Spleen (tissue), 11 donors: ENCODE measurements at regions not wholly inside any gene's neighbourhood (a gene's known extent, or its start where the extent isn't known, plus 50 kb on each side); places are given as distances from the start of the nearest gene placed in this dataset.

Experiments used
- DNase-seq: peaks from one replicate; pipeline ENCODE4 v3.0.0-alpha.2; 2020
- H3K27ac ChIP-seq, 8 donors: fragments of 200-600 bp; sonication (generic) in 7 of 8; 1 replicate in 4 of 8; 2 replicates in 4 of 8; pipeline versions ENCODE4 v1.5.0 to v1.8.0; 2016 to 2021; ENCODE audit warnings: inconsistent platforms in 4 of 8, mild to moderate bottlenecking in 4 of 8, moderate library complexity in 1 of 8
- H3K27me3 ChIP-seq, 7 donors: fragments of 200-600 bp; sonication (generic) in 6 of 7; replicated peaks in 1 of 7; 1 replicate in 4 of 7; 2 replicates in 3 of 7; pipeline versions ENCODE4 v1.5.0 to v1.8.0; 2016 to 2021; ENCODE audit warnings: inconsistent platforms in 3 of 7, mild to moderate bottlenecking in 1 of 7
- H3K36me3 ChIP-seq, 6 donors: fragments of 200-600 bp; sonication (generic) in 5 of 6; 1 replicate in 4 of 6; 2 replicates in 2 of 6; pipeline versions ENCODE4 v1.5.0 to v1.8.0; 2016 to 2021; ENCODE audit warnings: inconsistent platforms in 2 of 6
- H3K4me1 ChIP-seq, 6 donors: fragments of 200-600 bp; sonication (generic) in 5 of 6; 1 replicate in 3 of 6; 2 replicates in 3 of 6; pipeline versions ENCODE4 v1.5.0 to v1.8.0; 2016 to 2021; ENCODE audit warnings: inconsistent platforms in 3 of 6
- H3K4me3 ChIP-seq, 8 donors: fragments of 200-600 bp; sonication (generic) in 7 of 8; 1 replicate in 4 of 8; 2 replicates in 4 of 8; pipeline versions ENCODE4 v1.5.0 to v1.8.0; 2016 to 2021; ENCODE audit warnings: inconsistent platforms in 4 of 8, mild to moderate bottlenecking in 4 of 8, moderate library complexity in 2 of 8
- H3K9me3 ChIP-seq, 8 donors: fragments of 200-600 bp; sonication (generic) in 7 of 8; 1 replicate in 4 of 8; 2 replicates in 4 of 8; pipeline versions ENCODE4 v1.5.0 to v1.8.0; 2016 to 2021; ENCODE audit warnings: inconsistent platforms in 4 of 8
- CTCF ChIP-seq, 11 experiments: fragments of 200-600 bp in 7 of 11; fragments of 450-650 bp in 4 of 11; sonication (generic) in 4 of 11; IDR thresholded peaks in 8 of 11; conservative IDR thresholded peaks in 3 of 11; 1 replicate in 7 of 11; 2 replicates in 4 of 11; pipeline versions ENCODE4 v1.4.0 to v1.8.0; 2016 to 2021; ENCODE audit warnings: antibody characterized with exemption in 11 of 11, inconsistent platforms in 4 of 11, mild to moderate bottlenecking in 1 of 11
- POLR2A ChIP-seq, 3 donors: fragments of 450-650 bp; IDR thresholded peaks; one replicate each; pipeline ENCODE4 v1.5.1; 2017; ENCODE audit warnings: antibody characterized with exemption in 3 of 3, mild to moderate bottlenecking in 1 of 3
- POLR2AphosphoS5 ChIP-seq, 3 donors: sonication (generic); formaldehyde crosslinking; IDR thresholded peaks; one replicate each; pipeline ENCODE4 v1.5.1; 2017; ENCODE audit warnings: antibody characterized with exemption in 3 of 3
- WGBS, 5 donors: extraction: QIAGEN DNeasy Blood & Tissue Kit in 3 of 5; methylation state at CpG; one replicate each; pipeline versions ENCODE4 v1.1.5 to v1.1.7; 2013 to 2018; 5-methylcytosine and 5-hydroxymethylcytosine counted together
- intact Hi-C: fragments of 100-400 bp; cut with DNase I; formaldehyde crosslinking; loops from one replicate; pipeline ENCODE4 v1.15.0; 2023; ENCODE audit warnings: low total_unique reads
- donor health status: healthy with polysubstance abuse.
- donor health status: DM: no; HTN: no; CAD: no; lungs with moderate emphysema.
- donor health status: DM: no; HTN: no; CAD: no.
- donor health status: Bipolar disorder and iron deficiency.
- donor health status: healthy.
- donor health status: DM: no; HTN: no; CAD: no.
- donor health status: DM: yes; HTN: yes; CAD: no.

DNA sequence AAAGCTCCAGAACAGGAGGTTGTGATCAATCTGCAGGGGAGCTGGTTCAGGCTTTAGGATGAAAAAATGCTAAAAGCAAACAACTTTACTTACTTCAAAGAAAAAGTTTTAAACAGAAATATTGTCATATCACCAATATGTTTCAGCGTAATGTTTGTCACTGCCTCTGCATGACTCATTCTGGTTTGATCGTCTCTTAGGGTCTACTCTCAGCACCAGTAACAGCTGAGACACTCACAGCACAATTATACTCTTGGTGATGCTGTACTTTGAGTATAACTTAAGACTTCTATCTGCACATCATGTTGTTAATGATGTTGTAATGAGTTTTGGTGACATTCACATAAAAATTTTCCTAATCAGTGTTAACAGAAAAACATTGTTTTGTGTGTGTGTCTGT is 665.4 kb downstream of the EPM2A start:
- intact Hi-C loops: no loop called here
- H3K9me3 ChIP-seq: peaks cover 0 to 10% (median 0%) of the 10 kb centered on the region in 8 donors
- DNase-seq: no peak
- no peaks in the 10 kb centered on the region for H3K36me3 ChIP-seq
- H3K4me3 ChIP-seq: no peak overlapping the region
- TF ChIP-seq POLR2AphosphoS5 (IDR thresholded peaks at IDR 0.05): no peak
- TF ChIP-seq CTCF (IDR thresholded peaks at IDR 0.05 in 8 of 11, conservative IDR thresholded peaks at IDR 0.05 in 3 of 11): no peak
- no peak for TF ChIP-seq POLR2A (IDR thresholded peaks at IDR 0.05)
- WGBS, 5 donors: 83 to 91% (median 88%) methylated on average over 2 of the region's 2 CpGs
- H3K27ac ChIP-seq: no peak overlapping the region
- no peaks in the 10 kb centered on the region for H3K4me1 ChIP-seq
- H3K27me3 ChIP-seq: no peaks in the 10 kb centered on the region

GRCh38 chr6:145070791-145071190 is 664.5 kb downstream of the EPM2A start:
- intact Hi-C loops: no loop called here
- H3K27ac ChIP-seq: no peak overlapping the region
- WGBS, 5 donors: 67 to 94% (median 91%) methylated on average over 2 of the region's 2 CpGs
- H3K27me3 ChIP-seq: no peaks in the 10 kb centered on the region
- DNase-seq: no peak
- H3K4me3 ChIP-seq: no peak overlapping the region
- no peak for TF ChIP-seq CTCF (IDR thresholded peaks at IDR 0.05 in 8 of 11, conservative IDR thresholded peaks at IDR 0.05 in 3 of 11)
- TF ChIP-seq POLR2AphosphoS5 (IDR thresholded peaks at IDR 0.05): no peak
- no peak for TF ChIP-seq POLR2A (IDR thresholded peaks at IDR 0.05)
- peaks cover 0 to 11% (median 0%) of the 10 kb centered on the region in 8 donors for H3K9me3 ChIP-seq
- H3K36me3 ChIP-seq: no peaks in the 10 kb centered on the region
- H3K4me1 ChIP-seq: no peaks in the 10 kb centered on the region

DNA sequence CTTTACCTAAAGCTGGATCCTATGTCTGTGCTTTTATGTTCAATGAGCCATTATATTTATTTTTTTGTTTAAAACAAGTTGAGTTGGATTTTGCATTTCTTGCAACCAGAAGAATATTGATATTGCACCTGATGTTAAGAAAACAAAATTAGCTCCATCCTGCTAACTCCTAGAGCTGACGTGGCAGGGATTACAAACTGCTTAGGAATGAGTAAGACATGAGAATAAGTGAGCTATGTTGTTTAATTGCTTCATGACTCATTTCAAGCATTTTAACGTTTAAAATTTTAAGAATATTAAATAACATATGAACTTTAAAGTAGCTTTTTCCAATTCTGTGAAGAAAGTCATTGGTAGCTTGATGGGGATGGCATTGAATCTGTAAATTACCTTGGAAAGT is 663.5 kb downstream of the EPM2A start:
- TF ChIP-seq POLR2A (IDR thresholded peaks at IDR 0.05) (no peak), POLR2AphosphoS5 (IDR thresholded peaks at IDR 0.05) (no peak), CTCF (IDR thresholded peaks at IDR 0.05 in 8 of 11, conservative IDR thresholded peaks at IDR 0.05 in 3 of 11) (no peak)
- 82 to 88% (median 86%) methylated on average over 2 of the region's 2 CpGs for WGBS, 5 donors
- no peak overlapping the region for H3K27ac ChIP-seq

DNA sequence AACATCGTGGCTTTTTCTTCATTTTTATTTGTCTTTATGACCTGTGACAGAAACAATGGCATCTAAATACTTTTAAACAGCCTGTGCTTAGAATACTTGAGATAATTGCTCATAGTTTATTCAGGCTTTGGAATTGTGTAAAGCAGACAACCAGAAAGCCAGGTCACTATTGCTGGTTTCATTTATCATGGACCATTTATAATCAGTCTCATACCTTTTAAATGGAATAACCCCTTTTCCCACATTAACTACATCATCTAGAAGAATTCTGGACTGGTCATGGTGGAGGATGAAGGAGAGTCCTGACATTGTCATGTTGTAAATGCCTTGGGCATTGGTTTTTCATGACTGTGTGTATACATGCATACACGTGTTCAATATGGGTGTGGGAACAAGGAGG is 661.5 kb downstream of the EPM2A start:
- Histone ChIP-seq H3K4me1 (no peaks in the 10 kb centered on the region), H3K27me3 (no peaks in the 10 kb centered on the region), H3K36me3 (no peaks in the 10 kb centered on the region), H3K27ac (no peak overlapping the region), H3K9me3 (peaks cover 0 to 19% (median 0%) of the 10 kb centered on the region in 8 donors), H3K4me3 (no peak overlapping the region)
- TF ChIP-seq POLR2AphosphoS5 (IDR thresholded peaks at IDR 0.05) (no peak), CTCF (IDR thresholded peaks at IDR 0.05 in 8 of 11, conservative IDR thresholded peaks at IDR 0.05 in 3 of 11) (no peak), POLR2A (IDR thresholded peaks at IDR 0.05) (no peak)
- no peak for DNase-seq
- WGBS, 5 donors: 75 to 89% (median 80%) methylated on average over 2 of the region's 2 CpGs
- intact Hi-C loops: no loop called here

More for the DNA sequence above, 663.5 kb downstream of the EPM2A start:
- Histone ChIP-seq H3K36me3 (no peaks in the 10 kb centered on the region), H3K9me3 (peaks cover 0 to 19% (median 0%) of the 10 kb centered on the region in 8 donors), H3K4me3 (no peak overlapping the region), H3K27me3 (no peaks in the 10 kb centered on the region), H3K4me1 (no peaks in the 10 kb centered on the region)
- DNase-seq: no peak
- intact Hi-C loops: no loop called here
